ENCODE measurements at regions not wholly inside any gene's neighbourhood (a gene's known extent, or its start where the extent isn't known, plus 50 kb on each side); places are given as distances from the start of the nearest gene placed in this dataset.
"Not testable (repeated sequence)": the region's sequence is repeated elsewhere in the genome, so short reads cannot be mapped to it uniquely, and the experiment has no call there.

DNA sequence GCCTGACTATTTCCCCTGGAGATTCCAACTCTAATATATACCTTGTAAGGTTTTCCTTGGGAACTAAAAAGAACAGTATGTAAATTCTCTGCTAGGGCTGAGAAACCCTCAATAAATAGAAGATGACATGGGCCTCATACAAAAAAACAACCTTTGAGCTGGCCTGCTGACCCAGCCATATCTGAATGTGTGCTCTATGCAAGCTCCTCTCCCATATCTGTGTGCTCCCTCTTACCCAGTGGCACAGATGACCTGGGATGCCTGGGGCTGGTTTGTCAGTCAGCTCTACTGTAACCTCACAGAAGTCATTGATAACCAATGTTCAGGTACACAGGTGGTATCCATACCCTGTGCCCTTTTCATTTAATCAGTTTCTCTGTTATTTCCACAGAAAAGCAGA is 329.2 kb downstream of the SEC16B start:
- no peak for DNase-seq

DNA sequence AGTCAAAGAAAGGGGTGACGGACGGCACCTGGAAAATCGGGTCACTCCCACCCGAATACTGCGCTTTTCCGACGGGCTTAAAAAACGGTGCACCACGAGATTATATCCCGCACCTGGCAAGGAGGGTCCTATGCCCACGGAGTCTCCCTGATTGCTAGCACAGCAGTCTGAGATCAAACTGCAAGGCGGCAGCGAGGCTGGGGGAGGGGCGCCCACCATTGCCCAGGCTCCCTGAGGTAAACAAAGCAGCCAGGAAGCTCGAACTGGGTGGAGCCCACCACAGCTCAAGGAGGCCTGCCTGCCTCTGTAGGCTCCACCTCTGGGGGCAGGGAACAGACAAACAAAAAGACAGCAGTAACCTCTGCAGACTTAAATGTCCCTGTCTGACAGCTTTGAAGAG is 335.7 kb downstream of the SEC16B start:
- DNase-seq: not testable (repeated sequence)

DNA sequence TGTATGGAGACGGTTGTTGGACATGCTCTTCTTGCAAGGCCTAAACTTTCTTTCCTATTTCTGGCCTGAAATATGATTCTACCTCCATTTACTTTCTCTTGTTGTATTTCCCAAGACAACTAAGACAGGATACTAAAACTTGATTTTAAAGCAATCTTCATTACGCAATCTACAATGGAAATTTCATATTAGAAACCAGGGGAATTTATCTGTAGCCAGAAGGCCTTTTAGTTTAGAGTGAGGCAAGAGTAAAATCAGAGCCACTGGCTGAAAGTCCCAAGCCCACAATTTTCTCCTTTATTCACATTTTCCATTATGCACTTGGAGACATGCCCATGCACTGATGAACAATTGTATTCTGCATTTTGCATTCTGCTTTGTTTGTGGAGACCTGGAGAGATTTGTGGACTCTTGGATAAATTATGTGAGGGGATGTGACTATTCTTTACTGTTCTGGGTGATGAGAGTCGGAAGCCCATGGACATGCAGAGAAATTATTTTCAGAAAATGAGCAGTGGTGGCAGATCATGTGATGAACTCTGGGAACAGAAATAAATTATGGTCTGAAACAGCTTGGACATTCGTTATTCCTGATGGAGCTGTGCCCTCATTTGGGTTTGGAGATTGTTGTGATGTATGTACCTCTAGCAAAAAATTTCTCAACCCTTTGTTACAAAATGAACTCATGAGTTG is 336.8 kb downstream of the SEC16B start:
- DNase-seq: no peak

DNA sequence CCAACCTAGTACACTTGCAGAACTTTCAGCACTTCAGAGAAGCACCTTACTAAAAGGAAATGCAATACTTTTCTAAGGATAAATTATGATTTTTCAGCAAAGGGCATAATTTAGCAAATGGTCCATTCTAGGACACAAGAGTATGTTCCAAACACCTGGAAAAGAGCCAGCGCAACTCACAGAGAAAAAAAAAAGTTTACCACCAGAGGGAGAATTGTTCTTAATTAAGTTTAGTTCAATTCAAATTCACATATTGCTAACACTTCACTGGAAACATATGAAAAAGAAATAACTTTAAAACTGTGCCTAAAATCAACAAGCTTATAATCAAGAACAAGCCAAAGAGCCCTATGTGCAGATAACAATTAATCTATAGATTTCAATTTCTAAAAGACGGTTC is 338.1 kb downstream of the SEC16B start:
- DNase-seq: no peak

DNA sequence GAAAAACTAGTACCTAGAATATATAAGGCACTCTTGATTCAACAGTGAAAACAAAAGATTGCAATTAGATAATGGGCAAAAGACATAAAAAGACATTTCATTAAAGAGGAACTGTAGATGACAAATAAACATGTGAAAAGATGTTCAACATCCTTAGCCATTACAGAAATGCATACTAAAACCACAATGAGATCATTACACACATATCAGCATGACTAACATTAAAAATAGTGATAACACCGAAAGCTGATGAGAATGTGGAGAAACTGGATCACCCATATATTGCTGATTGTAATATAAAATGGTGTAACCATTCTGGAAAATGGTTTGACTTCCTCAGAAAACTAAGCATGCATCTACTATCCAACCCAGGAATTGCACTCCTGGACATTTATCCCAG is 340.3 kb downstream of the SEC16B start:
- no peak for DNase-seq

DNA sequence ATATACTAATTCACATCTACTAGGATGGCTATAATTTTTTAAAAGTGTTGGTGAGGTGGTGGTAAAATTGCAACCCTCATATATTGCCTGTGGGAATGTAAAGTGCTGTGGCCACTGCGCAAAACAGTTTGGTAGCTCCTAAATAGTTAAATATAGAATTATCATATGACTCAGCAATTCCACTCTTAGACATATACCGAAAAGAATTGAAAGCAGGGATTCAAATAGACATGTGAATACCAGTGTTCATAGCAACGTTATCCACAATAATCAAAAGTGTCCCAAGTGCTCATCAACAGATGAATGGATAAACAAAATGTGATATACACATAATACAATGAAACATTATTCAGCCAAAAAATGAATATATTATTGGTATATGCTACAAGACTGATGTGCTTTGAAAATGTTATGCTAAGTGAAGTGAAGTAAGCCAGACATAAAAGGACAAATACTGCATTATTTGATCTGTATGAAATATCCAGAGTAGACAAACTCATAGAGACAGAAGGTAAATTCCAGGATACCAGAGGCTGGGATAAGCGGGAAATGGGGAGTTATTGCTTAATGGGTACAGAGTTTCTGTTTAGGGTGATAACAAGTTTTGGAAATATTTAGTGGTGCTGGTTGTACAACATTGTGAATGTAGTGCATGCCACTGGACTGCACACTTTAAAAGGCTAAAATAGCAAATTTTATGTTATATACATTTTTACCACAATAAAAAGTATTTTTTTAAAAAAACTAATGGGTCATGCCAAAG is 342.5 kb downstream of the SEC16B start:
- DNase-seq: no peak

DNA sequence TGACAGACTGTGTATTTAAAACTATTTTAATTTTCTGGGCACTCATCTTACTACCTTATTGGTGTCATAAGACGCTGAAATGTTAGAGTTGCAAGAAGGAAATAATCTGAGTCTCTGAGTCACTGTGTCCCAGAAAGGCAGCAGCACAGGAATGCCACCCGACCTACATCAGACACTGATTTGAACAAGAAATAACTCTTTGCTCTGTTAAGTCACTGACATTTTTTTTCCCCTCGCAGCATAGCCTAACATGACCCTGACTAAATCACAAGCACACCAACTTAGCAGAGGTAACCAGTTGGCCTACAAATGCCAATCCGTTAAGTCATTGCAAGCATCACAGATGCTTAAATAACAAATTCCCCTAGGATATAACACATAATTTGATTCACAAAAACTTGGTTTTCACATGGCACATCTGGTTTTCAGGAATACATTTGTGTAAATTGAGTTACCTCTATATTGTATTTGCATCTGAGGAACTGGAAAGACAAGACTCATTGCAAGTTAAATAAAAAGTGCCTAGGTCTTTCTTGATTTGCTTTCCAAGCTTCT is 349.1 kb downstream of the SEC16B start:
- no peak for DNase-seq

DNA sequence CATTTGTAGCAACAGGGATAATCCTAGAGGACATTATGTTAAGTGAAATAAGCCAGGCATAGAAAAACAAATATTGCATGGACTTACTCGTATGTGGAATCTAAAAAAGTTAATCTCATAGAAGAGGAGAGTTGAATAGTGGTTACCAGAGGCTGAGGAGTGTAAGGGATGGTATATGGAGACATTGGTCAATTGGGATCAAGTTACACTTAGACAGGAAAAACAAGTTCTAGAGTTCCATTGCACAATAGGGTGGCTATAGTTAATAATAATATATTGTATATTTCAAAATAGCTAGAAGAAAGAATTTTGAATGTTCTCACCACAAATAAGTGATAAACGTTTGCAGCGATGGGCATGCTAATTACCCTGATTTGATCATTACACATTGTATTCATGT is 354.6 kb downstream of the SEC16B start:
- DNase-seq: no peak

DNA sequence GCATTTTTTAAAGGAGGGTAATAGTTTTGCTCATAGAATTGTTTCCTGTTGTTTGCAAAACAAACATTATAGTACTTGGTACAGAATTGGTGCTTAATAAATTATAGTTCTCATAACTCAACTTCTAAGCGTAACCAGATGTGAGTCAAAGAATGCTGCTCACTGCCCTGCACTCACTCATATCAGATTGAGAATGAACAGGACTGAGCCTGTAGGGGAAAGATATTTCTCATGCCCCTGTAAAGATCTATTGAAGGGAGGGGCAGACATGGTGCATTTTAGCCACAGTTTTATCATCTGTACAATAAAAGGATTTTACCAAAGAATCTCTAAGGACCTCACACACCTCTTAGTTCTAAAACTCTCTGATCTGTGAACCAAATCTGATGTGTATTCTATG is 358.5 kb downstream of the SEC16B start:
- no peak for DNase-seq

DNA sequence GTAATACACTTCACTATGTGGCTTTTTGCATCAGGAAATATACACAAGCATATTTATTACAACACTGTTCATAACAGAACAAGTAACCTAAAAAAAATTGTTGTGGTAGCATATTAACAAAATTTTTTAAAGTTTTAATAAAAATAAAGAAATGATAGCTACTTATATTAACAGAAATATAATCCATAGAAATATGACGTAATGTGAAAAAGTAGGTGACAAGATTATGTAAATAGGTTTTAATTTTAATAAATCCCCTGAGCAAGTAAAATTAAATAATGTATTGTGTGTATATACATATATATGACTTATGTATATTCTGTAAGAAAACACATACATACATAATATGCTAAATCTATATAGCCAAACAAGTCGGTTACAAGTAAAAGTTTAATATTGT is 359.9 kb downstream of the SEC16B start:
- DNase-seq: no peak

DNA sequence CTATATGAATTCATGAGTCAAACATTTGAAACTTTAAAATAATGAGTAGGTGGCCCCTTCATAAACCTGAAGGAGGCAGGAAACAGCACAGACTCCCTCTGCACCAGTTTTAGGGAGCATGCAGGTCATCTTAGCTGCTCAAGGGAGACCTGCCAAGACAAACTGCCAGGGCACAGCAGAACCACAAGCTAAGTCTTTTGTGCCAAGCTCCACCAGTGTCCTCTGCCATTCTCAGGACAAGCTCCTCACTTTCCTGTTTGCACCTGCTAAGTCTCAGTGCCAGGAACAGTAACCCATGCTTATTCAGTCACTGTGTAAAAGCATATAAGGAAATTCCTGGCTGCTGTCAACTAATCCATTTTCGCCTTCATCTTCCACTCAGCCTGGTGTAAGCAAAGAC is 368.9 kb downstream of the SEC16B start:
- no peak for DNase-seq

DNA sequence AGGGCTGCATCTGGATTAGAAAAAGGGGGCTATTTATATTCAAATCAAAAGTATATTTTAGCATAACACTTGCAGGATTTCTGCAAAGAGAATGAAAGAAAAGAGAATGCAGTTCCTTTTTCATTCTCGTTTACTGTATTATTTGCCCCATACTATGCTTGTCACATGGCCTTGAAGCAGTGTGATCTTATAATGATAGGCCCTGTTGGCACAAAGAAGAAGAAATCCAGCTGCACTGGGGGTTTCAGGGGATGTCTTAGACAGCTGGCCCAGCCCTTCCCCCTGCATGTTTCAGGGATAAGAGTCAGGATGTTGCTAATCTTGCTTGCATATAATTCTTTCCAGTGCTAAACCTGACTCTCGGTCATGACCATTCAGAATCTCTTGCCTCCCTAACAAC is 369.5 kb downstream of the SEC16B start:
- no peak for DNase-seq

DNA sequence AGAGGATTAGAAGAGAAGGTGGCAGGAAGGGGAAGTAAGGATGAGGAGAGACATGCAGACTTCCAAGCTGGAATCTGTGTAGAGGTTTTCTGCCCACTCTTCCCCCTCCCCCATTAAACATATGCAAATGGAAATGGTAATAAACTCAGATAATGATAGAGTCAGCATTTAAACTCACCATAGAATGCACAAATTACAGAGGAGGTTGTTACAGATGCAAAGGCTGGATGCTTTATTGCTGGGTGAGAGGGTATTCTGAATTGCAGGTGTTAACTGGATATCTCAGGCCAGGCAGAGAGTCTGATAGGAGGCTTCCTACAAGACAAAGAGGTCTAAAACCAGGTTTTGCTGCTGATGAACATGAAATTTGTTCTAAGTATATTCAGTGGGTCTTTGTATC is 372.5 kb downstream of the SEC16B start:
- DNase-seq: no peak

DNA sequence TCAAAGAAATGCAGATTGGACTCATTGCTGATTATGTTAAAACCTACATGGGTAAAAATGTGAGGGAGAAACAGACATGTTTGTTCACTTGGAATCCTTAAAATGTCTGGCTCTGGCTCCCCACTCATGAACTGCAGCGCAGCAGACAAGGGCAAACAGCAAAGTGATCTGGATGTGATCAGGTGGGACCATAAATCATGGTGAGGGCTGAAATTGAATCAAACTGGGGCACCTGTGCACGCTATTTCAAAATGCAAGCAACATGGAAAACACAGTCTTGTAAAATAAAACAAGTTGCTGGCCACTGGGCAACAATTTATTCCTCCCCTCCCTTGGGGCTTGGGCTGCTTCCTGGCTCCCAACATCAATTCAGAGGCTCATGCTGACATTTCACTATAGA is 373.4 kb downstream of the SEC16B start:
- DNase-seq: no peak

DNA sequence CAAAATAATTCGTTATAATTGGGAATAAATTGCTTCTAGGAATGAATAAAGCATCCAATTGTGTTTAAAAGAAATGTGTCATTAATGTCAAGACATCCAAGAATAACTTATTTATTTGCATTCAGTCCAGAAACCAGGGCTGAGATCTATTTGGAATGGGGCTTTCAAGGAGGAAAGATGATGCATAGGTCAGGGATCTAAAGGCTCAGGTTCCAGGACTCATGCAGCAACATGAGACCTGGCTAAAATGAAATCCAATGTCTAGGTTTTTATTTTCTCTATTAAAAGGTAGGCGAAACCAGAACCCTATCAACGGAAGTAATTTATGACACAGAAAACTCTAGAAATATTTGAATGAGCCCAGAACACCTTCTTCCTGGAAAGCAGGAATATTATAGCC is 376.8 kb downstream of the SEC16B start:
- no peak for DNase-seq

DNA sequence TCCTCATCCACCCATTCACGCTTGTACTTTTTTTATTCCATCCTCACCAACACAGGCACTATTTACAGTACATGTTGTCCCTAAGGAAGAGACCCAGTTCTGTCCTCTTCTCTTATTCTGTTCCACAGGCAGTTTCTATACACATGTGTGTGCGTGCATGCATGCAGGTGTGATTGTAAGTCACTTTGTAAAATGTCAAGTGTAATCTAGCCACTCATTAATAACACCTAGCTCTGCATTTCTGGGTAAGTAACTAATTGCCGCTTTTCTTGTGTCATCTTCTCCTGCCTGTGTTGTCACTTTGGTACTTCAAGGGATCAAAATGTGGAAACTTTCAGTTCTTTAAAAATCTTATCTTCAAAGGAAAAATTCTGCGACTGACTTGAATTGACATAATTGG is 377.2 kb downstream of the SEC16B start:
- DNase-seq: no peak

DNA sequence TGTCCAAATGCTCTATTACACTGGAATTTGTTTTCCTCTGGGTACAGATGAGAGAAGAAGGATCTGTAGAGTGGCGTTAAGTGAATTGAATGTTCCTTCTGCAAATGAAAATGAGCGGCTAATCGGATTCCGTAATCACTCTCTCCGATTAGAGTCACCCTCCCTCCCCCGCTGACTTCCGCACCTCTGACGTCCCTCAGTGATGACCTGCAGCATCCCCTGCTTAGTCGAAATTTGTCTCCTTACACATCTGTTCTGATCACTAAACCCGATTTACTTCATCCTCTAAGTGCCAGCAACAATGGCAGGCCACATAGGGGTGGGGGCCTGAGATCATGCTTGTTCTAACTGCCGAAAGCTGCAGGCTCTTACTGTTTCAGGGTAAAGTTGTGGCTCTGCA is 378.7 kb downstream of the SEC16B start:
- no peak for DNase-seq

DNA sequence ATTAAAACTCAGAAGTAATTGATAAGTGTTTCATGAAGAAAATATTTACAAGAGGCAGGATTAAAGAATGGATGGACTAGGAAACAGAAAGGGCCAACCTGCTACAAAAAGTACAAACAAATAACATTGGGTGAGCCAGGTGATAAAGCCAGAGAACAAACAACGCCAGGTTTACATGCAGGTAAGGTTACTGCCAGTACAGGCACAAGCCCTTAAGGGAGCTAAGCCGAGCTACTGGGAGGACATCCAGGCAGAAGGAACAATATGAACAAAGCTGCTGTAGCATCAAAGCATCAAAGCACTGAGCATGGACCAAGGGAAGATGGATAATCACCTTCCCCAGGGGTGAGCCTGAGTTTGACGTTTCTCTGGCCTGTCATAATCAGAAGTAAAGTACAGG is 380.7 kb downstream of the SEC16B start:
- DNase-seq: no peak

DNA sequence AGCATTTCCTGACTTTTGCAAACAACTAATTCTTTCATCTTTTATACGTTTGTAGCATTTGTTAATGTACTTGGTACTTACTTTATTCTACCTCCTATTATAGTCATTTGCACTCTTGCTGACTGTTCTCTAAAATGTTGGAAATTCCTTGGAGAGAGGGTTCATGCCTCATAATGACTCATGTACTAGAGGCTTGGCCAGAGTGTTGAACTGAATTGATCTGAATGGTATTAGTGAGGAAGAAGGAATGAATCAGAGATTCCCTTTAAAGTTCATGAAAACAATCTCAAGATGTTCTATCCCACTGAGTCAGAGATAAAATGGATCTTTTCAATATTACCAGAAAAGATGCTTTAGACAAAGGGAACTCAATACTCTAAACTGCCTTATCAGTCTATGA is 383.4 kb downstream of the SEC16B start:
- DNase-seq: no peak

DNA sequence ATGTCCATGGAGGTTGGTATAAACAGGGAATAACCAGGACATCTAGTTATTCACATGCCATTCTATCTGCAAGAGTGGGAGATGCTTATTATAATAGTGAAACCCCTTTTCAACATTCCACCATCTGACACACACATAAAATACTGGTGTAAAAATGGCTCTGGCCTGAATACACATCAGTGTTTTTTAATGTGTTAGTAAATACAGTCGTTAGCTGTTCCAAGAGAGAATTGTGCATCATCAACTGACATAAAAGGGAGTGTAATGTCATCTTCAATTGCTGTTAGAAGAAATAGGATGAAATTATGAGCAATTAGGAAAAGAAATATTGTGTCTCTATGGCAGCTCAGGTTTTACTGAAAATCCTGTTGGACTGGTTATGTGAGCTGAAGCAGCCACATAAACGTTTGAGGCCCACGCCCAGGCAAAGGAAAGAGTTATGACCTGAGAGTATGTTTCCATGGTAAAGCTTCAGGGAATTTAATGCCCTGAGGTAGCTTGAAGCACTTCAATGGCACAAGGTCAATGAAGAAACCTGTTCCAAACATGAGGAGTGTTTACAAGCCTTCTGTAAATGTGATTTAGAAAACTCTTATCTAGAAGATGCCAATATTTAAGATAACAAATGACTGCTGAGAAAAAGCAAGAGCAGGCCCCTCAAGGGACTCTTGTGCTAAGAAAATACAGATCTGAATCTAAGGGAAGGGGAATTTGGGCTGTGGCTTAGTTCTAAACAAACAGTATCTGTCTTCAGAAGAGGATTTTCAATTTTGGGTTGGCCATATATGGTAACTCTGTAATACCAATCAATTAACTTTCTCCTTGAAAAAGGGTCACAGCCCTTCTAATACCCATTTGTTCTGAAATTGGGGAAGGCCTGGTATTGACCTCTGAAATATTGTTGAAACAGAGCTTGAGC is 384.3 kb downstream of the SEC16B start:
- DNase-seq: peak; percentile 72

DNA sequence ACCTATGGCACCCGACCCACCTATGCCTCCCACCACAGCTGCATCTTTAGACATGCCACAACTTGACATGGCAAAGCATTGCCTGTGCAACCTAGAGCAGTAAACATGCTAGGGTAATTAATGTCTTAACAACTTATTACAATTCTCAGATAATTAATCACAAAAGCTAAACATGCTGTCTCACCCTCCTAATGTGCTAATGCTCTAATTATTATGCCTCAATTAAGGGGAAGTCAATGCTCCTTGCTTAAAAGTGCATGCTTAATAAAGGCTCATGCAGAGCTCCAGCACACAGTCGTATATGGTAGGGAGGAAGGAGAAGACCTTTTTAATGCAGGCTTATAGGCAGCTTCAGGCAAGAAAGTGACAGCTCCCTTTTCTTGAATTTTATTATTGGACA is 396.0 kb downstream of the SEC16B start:
- no peak for DNase-seq

DNA sequence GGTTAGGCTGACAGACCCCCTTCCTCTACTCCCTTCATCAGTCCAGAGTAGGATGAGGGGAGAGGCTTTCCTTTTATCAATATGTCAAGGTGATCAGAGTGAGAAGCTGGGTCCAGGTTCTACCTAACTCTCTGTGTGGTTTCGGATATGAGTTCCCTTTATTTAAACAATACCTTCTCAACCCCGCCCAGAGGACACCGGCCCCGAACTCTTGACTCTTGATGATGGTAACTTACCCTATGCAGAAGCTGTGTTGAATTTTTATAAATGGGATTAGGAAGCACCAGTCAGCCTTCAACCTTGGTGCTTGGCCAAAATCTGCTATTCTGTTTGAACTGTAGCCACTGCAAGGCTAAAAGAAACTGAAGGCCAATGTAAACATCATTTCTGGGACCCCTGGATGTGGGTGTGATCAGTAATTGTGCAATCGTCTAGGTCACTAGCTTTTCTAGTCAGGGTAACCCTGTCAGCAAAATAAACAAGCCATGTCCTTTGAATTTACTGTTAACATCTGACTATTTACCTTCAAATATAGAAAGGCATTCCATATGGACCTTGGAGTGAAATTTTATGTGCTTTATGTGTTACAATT is 398.3 kb downstream of the SEC16B start:
- no peak for DNase-seq

Measured in tongue (tissue), 1 donor.